ELR (cell line): ENCODE measurements at regions not wholly inside any gene's neighbourhood (a gene's known extent, or its start where the extent isn't known, plus 50 kb on each side); places are given as distances from the start of the nearest gene placed in this dataset.
"Not testable (repeated sequence)": the region's sequence is repeated elsewhere in the genome, so short reads cannot be mapped to it uniquely, and the experiment has no call there.

Experiments used
- DNase-seq: peaks from one replicate; pipeline ENCODE4 v3.0.0-alpha.2; 2015; ENCODE audit warnings: low read depth

GRCh38 chr12:100083308-100083707, 59.4 kb downstream of the BLTP3B start:
- DNase-seq = no peak

DNA sequence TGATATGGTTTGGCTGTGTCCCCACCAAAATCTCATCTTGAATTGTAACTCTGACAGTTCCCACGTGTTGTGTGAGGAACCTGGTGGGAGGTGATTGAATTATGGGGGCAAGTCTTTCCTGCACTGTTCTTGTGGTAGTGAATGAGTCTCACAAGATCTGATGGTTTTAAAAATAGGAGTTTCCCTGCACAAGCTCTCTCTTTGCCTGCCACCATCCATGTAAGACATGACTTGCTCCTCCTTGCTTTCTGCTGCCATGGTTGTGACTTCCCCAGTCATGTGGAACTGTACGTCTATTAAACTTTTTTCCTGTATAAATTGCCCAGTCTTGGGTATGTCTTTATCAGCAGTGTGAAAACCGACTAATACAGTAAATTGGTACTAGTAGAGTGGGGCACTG, 63.9 kb downstream of the BLTP3B start:
- DNase-seq = not testable (repeated sequence)

GRCh38 chr12:100077367-100077766, 65.3 kb downstream of the BLTP3B start:
- peak; percentile 15 for DNase-seq

DNA sequence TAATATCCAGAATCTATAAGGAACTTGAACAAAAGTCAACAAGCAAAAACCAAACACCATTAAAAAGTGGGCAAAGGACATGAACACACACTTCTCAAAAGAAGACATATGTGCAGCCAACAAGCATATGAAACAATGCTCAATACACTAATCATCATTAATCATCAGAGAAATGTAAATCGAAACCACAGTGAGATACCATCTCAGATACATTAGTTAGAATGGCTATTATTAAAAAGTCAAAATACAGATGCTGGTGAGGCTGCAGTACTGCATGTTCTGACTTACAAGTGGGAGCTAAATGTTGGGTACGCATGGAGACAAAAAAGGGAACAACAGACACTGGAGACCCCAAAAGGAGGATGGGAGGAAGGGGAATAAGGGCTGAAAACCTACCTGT, 67.1 kb downstream of the BLTP3B start:
- DNase-seq = peak; percentile 29

DNA sequence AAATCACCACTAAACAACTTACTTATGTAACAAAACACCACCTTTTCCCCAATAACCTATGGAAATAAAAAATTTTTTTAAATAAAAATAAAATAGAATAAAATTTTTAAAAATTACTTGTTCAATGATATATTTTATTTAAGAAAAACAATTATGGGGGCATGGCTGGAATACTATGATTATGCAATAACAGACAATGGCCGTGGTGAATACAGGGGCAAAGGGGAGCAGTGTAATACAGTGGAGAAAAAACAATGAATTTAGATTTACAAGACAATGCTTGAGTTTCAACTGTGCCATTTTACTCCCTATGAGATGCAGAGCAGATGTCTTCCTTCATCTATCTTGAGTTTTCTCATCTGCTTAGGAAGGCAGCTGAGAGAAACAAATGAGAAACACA, 72.9 kb downstream of the BLTP3B start:
- no peak for DNase-seq

GRCh38 chr12:100068305-100068704, 74.4 kb downstream of the BLTP3B start:
- DNase-seq = no peak

DNA sequence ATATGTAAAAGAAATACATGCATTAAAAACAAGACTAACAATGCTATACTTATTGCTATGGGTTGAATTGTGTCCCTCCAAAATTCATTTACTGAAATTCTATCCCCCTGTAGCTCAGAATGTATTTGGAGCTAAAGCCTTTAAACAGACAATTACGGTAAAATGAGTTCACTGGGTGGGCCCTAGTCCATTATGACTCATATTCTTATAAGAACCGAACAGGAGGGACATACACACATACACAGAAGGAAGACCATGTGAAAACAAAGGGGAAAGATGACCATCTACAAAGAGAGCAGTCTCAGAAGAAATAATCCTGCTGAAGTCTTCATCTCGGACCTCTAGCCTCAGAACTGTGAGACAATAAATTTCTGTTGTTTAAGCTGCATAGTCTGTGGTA, 77.1 kb upstream of the ANKS1B start:
- peak; percentile 22 for DNase-seq

GRCh38 chr12:100058482-100059029, 73.8 kb upstream of the ANKS1B start:
- peak; percentile 96 for DNase-seq

GRCh38 chr12:100046202-100046601, 61.5 kb upstream of the ANKS1B start:
- not testable (repeated sequence) for DNase-seq

- DNase-seq = no peak
These were observed 59.5 kb upstream of the ANKS1B start for GRCh38 chr12:100044266-100044665.

DNA sequence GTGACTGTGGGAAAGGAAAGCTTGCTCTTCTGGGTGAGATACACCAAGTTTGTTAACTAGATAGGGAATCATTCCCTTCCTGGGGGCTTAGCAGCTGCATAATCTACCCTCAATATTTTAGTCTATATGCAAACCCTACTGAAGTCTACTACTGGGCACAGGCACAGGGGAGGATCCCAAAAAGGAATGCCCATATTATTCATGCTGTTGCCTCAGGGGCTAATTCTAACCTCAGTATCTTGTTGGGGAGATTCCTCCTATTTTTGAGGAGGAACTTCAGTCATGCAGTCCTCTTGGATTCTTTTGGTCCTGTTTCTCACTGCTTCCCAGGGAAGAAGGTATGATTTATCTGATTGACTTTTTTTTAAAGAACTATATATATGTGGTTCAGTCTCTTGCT, 58.9 kb upstream of the ANKS1B start:
- no peak for DNase-seq
